Medulla oblongata (tissue), 1 donor: ENCODE measurements at regions not wholly inside any gene's neighbourhood (a gene's known extent, or its start where the extent isn't known, plus 50 kb on each side); places are given as distances from the start of the nearest gene placed in this dataset.
"Not testable (repeated sequence)": the region's sequence is repeated elsewhere in the genome, so short reads cannot be mapped to it uniquely, and the experiment has no call there.

Experiments
- DNase-seq: peaks from one replicate; pipeline ENCODE4 v3.0.0-alpha.2; 2015; ENCODE audit errors: extremely low spot score

DNA sequence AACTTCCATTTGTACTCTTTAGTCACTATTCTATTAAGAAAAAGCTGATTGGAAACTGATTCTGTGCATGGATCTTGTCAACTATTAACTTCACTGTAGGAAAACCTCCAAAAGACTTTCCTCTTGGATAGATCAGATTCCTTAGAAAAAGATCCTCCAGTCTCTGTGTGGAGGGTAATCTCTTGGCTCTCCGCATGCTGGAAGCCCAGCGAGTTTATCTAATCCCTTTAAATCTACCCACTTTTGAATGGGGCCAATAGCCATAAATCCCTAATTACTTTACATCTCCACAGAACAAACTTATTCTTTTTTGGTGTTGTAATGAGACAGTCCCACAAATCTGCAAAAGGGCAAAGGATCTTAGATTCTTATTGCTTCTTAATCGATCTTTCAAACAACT, 1206.4 kb upstream of the ADGRL4 start:
- DNase-seq: no peak

DNA sequence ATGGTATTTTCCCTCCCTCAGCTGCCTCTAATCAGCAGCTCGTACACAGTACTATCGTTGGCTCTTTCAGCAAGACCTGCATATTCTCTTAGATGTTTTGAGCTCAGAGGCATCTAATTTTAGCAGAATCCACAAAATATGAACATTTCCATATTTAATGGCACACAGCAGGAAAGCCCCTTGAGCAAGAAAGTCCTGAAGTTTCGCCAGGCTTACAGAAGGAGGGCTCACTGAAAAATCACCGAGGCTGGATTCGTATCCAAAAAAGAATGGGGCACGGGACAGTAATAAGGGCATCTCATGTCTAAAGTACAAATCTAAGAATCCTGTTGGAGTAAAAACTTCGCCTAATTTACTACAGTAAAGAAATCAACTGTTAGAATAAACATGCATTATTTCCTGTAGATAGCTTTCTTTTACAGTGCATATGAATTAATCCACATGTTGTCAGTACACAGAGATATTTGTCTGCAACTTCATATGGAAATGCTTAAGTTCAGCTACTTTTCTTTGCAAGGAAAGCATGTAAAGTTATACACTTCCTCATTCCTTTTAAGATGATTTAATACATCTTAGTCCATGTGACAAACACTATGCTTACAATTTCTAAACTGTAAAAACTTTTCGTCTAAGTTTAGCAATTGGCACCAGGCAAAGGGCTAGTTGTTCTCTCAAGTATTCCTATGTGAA, 1205.3 kb upstream of the ADGRL4 start:
- DNase-seq: no peak

DNA sequence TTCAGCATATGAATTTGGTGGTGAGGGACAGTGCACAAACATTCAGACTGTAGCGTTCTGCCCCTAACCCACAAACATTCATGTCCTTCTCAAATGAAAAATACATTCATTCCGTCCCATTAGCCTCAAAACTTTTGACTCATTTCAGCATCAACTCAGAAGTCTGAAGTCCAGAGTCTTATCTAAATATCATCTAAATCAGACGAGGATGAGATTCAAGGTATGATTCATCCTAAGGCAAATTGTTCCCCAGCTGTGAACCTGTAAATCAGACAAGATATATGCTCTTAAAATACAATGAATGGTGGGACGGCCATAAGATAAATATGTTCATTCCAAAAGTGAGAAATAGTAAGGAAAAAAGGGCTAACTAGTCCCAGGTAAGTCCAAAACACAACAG, 1195.6 kb upstream of the ADGRL4 start:
- no peak for DNase-seq

DNA sequence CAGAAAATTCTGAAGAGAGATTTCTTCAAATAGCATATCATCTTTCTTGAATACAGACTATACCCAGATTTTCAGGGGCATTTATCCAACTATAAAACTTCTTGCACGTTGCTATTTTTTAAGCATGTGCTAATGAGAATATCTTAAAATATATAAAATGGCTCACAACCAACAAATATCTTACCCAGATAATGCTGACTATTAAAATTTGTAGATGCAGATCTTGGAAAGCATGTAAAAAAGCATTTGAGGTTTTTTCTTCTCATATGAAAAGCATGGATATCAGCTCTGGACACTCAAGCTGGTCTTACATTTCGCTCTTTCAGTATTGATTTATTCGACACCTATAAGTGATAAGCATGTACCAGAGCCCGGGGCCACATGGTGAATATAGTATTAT, 1187.7 kb upstream of the ADGRL4 start:
- no peak for DNase-seq

DNA sequence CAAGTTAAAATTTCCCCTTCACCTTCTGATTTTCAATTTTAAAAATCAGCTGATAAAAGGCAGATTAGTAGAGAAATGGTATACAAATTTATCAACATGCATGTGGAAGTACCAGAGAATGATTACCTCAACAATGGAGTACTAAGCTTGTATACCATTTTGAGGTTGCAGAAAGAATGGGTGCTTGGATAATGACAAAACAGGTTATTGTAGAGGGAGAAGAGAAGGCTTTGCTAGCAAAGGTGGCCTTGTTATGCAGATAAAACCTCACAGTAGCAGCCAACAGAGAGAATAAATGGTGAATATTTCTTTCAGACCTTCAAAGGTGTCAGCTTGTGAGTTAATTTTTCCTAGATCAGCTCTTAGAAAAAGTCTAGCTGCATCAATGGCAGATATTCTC, 1174.9 kb upstream of the ADGRL4 start:
- DNase-seq: no peak

DNA sequence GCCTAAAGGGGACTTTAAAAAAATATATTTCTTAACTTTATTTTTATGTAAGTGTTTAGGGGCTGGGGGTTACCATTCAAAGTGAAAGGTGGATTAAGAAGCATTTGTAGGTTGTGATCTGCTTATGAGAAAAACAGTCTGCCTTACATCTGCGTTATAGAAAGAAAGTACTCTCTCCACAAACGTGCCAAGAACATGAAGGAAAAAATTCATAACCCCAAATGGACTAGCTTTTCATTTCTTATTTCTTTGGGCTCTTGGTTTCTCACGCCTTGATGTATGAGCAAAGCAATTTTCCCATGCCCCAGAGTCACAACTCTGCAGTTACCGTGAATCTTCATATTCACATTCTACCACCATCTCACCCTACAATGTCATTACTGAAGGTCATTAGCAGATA, 1165.1 kb upstream of the ADGRL4 start:
- no peak for DNase-seq

GRCh38 chr1:80170811-80171485, 1164.4 kb upstream of the ADGRL4 start:
- DNase-seq: peak; percentile 13

DNA sequence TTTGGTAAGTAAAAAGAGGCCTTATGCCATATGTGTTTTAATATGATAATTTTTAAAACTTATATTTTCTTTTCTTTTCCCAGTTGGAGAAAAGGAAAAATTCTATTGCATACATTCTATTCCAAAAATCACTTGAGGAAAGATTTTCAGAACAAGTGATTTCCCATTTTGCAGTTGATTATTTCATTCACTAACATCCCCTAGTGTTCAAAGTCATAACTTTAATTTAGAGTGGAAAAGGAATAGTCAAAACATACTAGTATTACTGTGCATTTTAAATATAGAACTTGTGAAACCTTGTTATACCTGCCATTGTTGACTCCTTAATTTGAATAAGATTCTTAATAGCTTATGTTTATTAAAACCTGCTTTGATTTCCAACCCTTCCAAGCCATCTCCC, 1157.6 kb upstream of the ADGRL4 start:
- DNase-seq: no peak

GRCh38 chr1:80163686-80164085, 1157.2 kb upstream of the ADGRL4 start:
- no peak for DNase-seq

DNA sequence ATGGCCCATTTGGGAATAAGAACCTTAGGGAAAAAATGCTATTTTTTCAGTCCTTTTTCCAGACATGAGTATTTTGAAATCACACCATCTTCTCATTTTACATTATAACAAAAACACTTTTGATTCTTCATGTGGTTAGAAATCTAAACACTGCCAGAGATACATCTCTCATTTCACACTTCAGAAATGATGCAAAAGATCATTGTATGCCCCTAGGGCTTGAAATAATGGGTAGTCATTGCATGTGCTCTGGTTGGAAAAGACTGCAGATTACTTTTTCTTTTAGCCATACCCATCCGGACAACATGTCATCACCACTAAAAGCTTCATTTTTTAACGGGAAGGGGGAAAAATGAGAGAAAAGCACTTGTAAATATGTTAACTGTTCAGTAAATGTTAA, 1152.2 kb upstream of the ADGRL4 start:
- no peak for DNase-seq

DNA sequence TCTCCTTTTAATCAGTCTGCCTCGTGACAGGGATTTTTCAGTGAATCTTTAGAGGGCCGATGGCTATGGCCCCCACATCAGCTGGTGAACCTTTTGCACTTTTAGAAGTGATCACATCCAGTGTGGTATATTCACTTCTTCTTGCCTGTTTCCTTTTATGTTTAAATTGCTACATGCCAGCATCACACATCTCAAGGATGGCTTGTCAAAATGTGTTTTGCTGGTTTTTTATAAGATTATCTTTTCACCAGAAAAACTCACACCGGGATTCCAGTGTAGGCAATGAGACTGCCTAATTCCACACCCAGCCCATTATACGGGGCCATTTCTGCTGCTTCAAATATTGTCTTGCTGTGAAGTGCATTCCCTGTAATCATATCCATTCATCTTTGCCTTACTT, 1151.7 kb upstream of the ADGRL4 start:
- no peak for DNase-seq

- no peak for DNase-seq
Observed at GRCh38 chr1:80155371-80155770, 1148.8 kb upstream of the ADGRL4 start.

DNA sequence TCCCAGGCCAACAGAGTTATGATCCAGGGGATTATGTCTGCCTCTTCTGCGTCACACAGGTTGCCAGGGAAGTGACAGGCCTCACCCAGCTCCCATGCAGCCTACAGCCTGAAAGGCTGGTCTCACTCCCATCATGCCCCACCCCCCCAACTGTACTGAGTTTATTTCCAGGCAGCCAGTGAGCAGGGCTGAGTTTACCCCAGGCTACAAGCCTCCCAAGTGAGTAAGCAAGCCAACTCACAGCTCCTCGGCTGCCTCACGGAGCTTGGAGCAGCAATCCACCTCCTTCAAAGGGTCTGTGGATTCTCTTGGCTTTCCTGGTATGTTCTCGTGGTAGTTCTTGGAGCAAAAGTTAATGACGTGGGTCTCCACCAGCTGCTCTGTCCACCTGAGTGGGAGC, 1147.6 kb upstream of the ADGRL4 start:
- no peak for DNase-seq

DNA sequence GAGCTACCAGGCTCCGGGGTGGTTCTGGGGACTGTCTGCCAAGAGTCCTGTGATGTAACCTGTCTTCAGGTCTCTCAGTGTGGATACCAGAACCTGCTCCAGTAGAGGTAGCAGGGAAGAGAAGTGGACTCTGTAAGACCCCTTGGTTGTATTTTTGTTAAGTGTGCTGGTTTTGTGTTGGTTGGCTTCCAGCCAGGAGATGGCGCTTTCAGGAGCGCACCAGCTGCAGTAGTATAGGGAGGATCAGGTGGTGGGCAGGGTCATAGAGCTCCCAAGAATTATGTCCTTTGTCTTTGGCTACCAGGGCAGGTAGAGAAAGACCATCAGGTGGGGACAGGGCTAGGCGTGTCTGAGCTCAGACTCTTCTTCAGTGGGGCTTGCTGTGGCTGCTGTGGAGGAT, 1147.2 kb upstream of the ADGRL4 start:
- DNase-seq: no peak

DNA sequence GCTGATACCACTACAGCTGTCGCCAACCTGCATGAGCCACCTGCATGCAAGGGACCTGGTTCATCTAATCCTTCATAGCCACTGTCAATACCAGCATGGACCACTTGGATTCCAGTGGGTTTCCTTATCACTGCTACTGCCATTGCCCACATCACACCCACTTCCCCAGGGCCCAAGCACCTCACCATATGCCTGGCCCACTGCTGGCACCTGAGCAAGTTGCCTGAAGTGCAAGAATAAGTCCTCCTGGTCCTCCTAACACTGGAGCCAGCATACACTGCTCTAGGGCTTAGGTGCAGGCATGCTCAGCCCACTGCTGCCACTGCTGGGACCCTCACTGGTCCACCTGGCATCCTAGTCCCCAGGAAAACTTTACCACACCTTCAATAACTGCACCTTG, 1136.8 kb upstream of the ADGRL4 start:
- DNase-seq: no peak

- DNase-seq: not testable (repeated sequence)
Observed at GRCh38 chr1:80137946-80138602, 1131.5 kb upstream of the ADGRL4 start.

DNA sequence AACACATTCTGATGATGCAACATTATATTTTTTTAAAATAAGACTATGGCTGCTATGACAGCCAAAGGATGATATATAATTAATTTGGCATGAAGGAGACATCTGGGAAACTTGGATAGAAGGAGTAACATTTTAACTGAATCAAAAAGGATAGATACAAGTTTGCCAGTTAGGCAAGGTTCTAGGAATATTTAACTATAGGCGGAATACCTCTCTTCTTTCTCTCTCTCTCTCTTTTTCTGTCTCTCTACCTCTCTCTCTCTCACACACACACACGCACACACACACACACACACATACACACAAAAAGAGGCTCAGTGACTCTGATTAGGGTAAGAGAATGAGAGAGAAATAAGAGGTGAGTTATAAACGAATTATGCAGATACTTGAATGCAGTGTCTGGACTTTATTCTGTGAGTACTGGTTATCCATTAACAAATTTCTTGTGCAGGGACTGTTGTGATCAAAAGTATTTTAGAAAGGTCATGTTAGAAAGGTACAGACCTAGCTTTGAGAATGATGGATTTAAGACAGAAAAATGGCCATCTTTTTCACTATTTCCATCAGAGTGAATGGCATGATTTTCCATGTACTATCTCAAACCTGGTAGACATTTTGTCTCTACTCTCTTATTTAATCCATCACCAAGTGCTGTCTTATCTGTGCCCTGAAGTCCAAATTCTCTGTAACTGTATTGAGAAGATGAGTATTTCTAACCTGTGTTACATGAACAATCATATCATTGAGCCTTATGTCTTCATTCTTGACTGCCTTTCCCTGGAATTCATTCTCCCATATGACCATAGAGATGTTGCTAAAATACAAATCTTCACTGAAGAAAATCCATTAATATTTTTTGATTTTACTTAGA, 1106.9 kb upstream of the ADGRL4 start:
- DNase-seq: no peak

- no peak for DNase-seq
Observed at GRCh38 chr1:80101159-80101558, 1094.6 kb upstream of the ADGRL4 start.

- DNase-seq: no peak
Observed at GRCh38 chr1:80099713-80100112, 1093.2 kb upstream of the ADGRL4 start.

DNA sequence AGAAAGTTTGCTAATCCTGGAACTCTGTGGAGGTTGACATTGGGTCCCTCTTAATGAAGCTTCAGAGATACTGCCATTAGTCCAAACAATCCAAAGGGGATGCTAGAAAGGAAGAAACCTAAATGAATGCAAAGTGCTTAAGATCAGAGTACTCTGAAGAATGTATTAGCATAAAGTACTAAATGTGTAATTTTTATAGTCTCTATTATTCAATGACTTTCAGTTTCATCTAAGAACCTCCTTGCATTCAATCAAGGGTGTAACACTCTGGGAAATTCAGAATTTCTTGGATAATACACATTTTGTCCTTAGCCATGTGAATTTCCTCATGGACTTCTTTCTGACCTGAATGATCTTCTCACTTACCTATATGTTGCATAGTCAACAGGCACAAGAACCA, 1078.5 kb upstream of the ADGRL4 start:
- no peak for DNase-seq

GRCh38 chr1:80083892-80084291, 1077.4 kb upstream of the ADGRL4 start:
- DNase-seq: no peak

- no peak for DNase-seq
Observed at GRCh38 chr1:80076469-80076868, 1069.9 kb upstream of the ADGRL4 start.
